Right renal pelvis (tissue), 4 donors: ENCODE measurements at regions not wholly inside any gene's neighbourhood (a gene's known extent, or its start where the extent isn't known, plus 50 kb on each side); places are given as distances from the start of the nearest gene placed in this dataset.

ENCODE experiments used
- DNase-seq, 4 donors: peaks; one replicate each; pipeline ENCODE4 v3.0.0-alpha.2; 2013; ENCODE audit warnings: low read depth in 4 of 4, low spot score in 3 of 4, missing footprints in 1 of 4

GRCh38 chr6:169961772-169962561 is 210.5 kb downstream of the ERMARD start:
- DNase-seq = no peak

GRCh38 chr6:169960886-169961611 is 209.6 kb downstream of the ERMARD start:
- no peak for DNase-seq

- no peak for DNase-seq
These were observed 209.1 kb downstream of the ERMARD start for GRCh38 chr6:169960521-169960885.

GRCh38 chr6:169960003-169960344 is 208.6 kb downstream of the ERMARD start:
- no peak for DNase-seq

GRCh38 chr6:169959136-169960002 is 207.9 kb downstream of the ERMARD start:
- DNase-seq = no peak

GRCh38 chr6:169958510-169958909 is 207.1 kb downstream of the ERMARD start:
- DNase-seq = no peak

- no peak for DNase-seq
These were observed 206.0 kb downstream of the ERMARD start for GRCh38 chr6:169957351-169957963.

GRCh38 chr6:169956580-169956979 is 205.2 kb downstream of the ERMARD start:
- DNase-seq = no peak

- no peak for DNase-seq
These were observed 204.5 kb downstream of the ERMARD start for GRCh38 chr6:169955731-169956437.

GRCh38 chr6:169954977-169955376 is 203.6 kb downstream of the ERMARD start:
- DNase-seq = no peak

- DNase-seq = no peak
These were observed 202.3 kb downstream of the ERMARD start for GRCh38 chr6:169953686-169954085.

- DNase-seq = no peak
These were observed 199.1 kb downstream of the ERMARD start for GRCh38 chr6:169950558-169950957.

GRCh38 chr6:169949511-169950097 is 198.2 kb downstream of the ERMARD start:
- no peak for DNase-seq

- DNase-seq = no peak
These were observed 195.5 kb downstream of the ERMARD start for GRCh38 chr6:169946971-169947370.

- no peak for DNase-seq
These were observed 193.7 kb downstream of the ERMARD start for GRCh38 chr6:169945117-169945516.

- DNase-seq = no peak
These were observed 193.0 kb downstream of the ERMARD start for GRCh38 chr6:169944415-169944814.

GRCh38 chr6:169944061-169944337 is 192.6 kb downstream of the ERMARD start:
- DNase-seq = no peak

- DNase-seq = no peak
These were observed 192.0 kb downstream of the ERMARD start for GRCh38 chr6:169943241-169944060.

- no peak for DNase-seq
These were observed 190.8 kb downstream of the ERMARD start for GRCh38 chr6:169942173-169942572.
